Tibial nerve (tissue), 3 donors: ENCODE measurements at regions not wholly inside any gene's neighbourhood (a gene's known extent, or its start where the extent isn't known, plus 50 kb on each side); places are given as distances from the start of the nearest gene placed in this dataset.

Experiments
- CTCF ChIP-seq, 5 experiments: fragments of 200-600 bp in 3 of 5; fragments of 450-650 bp in 2 of 5; sonication (generic) in 3 of 5; IDR thresholded peaks; one replicate each; pipeline ENCODE4 v1.5.1; 2016 to 2019; ENCODE audit warnings: antibody characterized with exemption in 5 of 5, mild to moderate bottlenecking in 3 of 5, moderate library complexity in 2 of 5
- POLR2A ChIP-seq, 2 donors: fragments of 450-650 bp; IDR thresholded peaks; one replicate each; pipeline ENCODE4 v1.6.1; 2017; ENCODE audit warnings: antibody characterized with exemption in 2 of 2, mild to moderate bottlenecking in 2 of 2, moderate library complexity in 2 of 2

GRCh38 chr6:62516291-62517141 lies 230.5 kb upstream of the KHDRBS2 start:
- TF ChIP-seq POLR2A (IDR thresholded peaks at IDR 0.05), result no peak
- no peak for TF ChIP-seq CTCF (IDR thresholded peaks at IDR 0.05)
